Gastroesophageal sphincter (tissue), 4 donors: ENCODE measurements at regions not wholly inside any gene's neighbourhood (a gene's known extent, or its start where the extent isn't known, plus 50 kb on each side); places are given as distances from the start of the nearest gene placed in this dataset.

ENCODE experiments used
- ATAC-seq: fragments of 150-250 bp; one replicate; pipeline ENCODE4 v1.9.1; 2016; ENCODE audit warnings: mild to moderate bottlenecking, moderate library complexity
- H3K27ac ChIP-seq, 4 donors: fragments of 200-600 bp; sonication (generic) in 3 of 4; 1 replicate in 3 of 4; 2 replicates in 1 of 4; pipeline ENCODE4 v1.5.1; 2016 to 2019
- H3K27me3 ChIP-seq: fragments of 200-600 bp; sonication (generic); one replicate; pipeline ENCODE4 v1.5.1; 2019
- H3K36me3 ChIP-seq, 2 donors: fragments of 200-600 bp; sonication (generic); one replicate each; pipeline ENCODE4 v1.5.1; 2019; ENCODE audit warnings: control low read depth in 1 of 2
- H3K4me1 ChIP-seq, 3 donors: fragments of 200-600 bp; sonication (generic); 1 replicate in 2 of 3; 2 replicates in 1 of 3; pipeline ENCODE4 v1.5.1; 2016 to 2019; ENCODE audit warnings: control low read depth in 2 of 3
- H3K4me3 ChIP-seq, 2 donors: fragments of 200-600 bp; sonication (generic); one replicate each; pipeline ENCODE4 v1.5.1; 2019; ENCODE audit warnings: mild to moderate bottlenecking in 1 of 2, moderate library complexity in 1 of 2
- H3K9me3 ChIP-seq, 3 donors: fragments of 200-600 bp; sonication (generic); one replicate each; pipeline ENCODE4 v1.5.1; 2017 to 2019; ENCODE audit warnings: control low read depth in 2 of 3
- CTCF ChIP-seq, 4 experiments: fragments of 200-600 bp in 2 of 4; fragments of 450-650 bp in 2 of 4; sonication (generic) in 1 of 4; IDR thresholded peaks; one replicate each; pipeline ENCODE4 v1.5.1; 2017 to 2019; ENCODE audit warnings: antibody characterized with exemption in 4 of 4, mild to moderate bottlenecking in 2 of 4, moderate library complexity in 2 of 4
- EP300 ChIP-seq: sonication (generic); formaldehyde crosslinking; IDR thresholded peaks from one replicate; pipeline ENCODE4 v1.6.1; 2017; ENCODE audit warnings: antibody characterized with exemption, mild to moderate bottlenecking
- POLR2A ChIP-seq, 2 donors: fragments of 450-650 bp; IDR thresholded peaks; one replicate each; pipeline ENCODE4 v1.6.1; 2017; ENCODE audit warnings: antibody characterized with exemption in 2 of 2, mild to moderate bottlenecking in 2 of 2, moderate library complexity in 1 of 2
- POLR2AphosphoS5 ChIP-seq: sonication (generic); formaldehyde crosslinking; IDR thresholded peaks from one replicate; pipeline ENCODE4 v1.6.1; 2017; ENCODE audit warnings: antibody characterized with exemption
- WGBS, 2 donors: methylation state at CpG; one replicate each; pipeline ENCODE4 v1.1.5; 2018; ENCODE audit warnings: low coverage in 1 of 2; 5-methylcytosine and 5-hydroxymethylcytosine counted together

GRCh38 chr4:20454515-20454914, 202.8 kb downstream of the SLIT2 start:
- ATAC-seq = no peak
- Histone ChIP-seq H3K4me3 (no peak overlapping the region), H3K27me3 (no peaks in the 10 kb centered on the region), H3K36me3 (no peaks in the 10 kb centered on the region), H3K9me3 (no peaks in the 10 kb centered on the region), H3K4me1 (no peaks in the 10 kb centered on the region), H3K27ac (no peak overlapping the region)
- WGBS, 2 donors = 91% methylated on average over 2 of the region's 2 CpGs; no CpG with 5 or more reads in 1 of the 2 donors
- TF ChIP-seq CTCF (IDR thresholded peaks at IDR 0.05) (no peak), POLR2A (IDR thresholded peaks at IDR 0.05) (no peak), EP300 (no peak), POLR2AphosphoS5 (no peak)

DNA sequence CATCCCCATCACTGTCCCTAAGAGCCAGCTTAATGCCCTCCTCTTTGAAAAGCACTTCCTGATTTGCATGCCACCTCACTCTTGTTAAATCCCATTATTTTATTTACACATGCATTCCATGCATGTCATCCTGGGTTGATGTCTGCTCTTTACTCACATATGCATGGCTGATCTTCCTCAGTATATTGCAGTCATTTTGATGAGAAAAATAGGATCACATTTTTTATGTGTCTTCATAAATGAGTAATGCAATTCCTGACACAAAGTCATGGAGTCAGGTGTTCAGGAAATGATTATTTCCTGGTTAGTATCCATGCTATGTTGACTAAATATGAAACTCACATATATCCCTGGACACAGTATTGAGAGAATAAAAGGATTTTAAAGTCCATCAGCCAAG, 204.7 kb downstream of the SLIT2 start:
- ATAC-seq = no peak
- no peaks in the 10 kb centered on the region for H3K4me1 ChIP-seq
- TF ChIP-seq EP300 (no peak), CTCF (IDR thresholded peaks at IDR 0.05) (no peak), POLR2A (IDR thresholded peaks at IDR 0.05) (no peak), POLR2AphosphoS5 (no peak)
- H3K36me3 ChIP-seq = no peaks in the 10 kb centered on the region
- no peak overlapping the region for H3K27ac ChIP-seq
- H3K27me3 ChIP-seq = no peaks in the 10 kb centered on the region
- no peak overlapping the region for H3K4me3 ChIP-seq
- H3K9me3 ChIP-seq = no peaks in the 10 kb centered on the region

DNA sequence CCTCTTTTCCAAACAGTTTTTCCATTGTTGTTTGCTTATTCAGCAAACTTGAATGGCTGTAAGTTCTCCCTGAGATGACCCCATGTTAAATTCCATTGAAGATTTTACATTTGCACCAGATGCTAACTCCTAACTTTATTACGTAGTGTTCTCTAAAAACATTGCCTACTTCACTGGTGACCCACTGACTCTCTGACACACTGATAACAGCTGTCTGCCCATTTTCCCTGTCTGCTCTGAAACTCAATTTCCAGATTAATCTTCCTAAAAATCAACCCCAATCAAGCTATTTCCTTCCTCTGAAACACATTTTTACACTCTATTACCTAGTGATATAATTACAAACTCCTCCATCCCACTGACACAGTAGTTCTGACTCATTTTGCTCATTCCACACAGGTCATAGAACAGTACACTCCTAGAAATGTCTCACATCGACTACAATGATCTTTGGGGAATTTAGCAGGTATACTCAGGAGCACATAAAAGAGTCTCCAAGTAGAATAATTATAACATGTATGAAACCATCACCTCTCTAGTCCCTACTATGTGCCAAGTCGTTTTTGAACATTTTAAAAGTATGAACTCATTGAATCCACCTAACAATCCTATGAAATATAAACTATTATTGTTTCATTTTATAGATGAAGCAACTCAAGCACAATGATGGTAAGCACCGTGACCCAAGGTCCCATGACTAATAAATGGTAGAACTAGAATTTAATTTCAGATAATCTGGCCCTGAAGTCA, 210.9 kb downstream of the SLIT2 start:
- no peak overlapping the region for H3K27ac ChIP-seq
- no peaks in the 10 kb centered on the region for H3K27me3 ChIP-seq
- no peak overlapping the region for H3K4me3 ChIP-seq
- peaks cover 0 to 9% (median 0%) of the 10 kb centered on the region in 3 donors for H3K4me1 ChIP-seq
- H3K9me3 ChIP-seq = no peaks in the 10 kb centered on the region
- no peaks in the 10 kb centered on the region for H3K36me3 ChIP-seq
- no peak for TF ChIP-seq POLR2A (IDR thresholded peaks at IDR 0.05)
- no peak for TF ChIP-seq EP300
- 56 to 59% methylated on average over 4 of the region's 4 CpGs for WGBS, 2 donors
- no peak for ATAC-seq

DNA sequence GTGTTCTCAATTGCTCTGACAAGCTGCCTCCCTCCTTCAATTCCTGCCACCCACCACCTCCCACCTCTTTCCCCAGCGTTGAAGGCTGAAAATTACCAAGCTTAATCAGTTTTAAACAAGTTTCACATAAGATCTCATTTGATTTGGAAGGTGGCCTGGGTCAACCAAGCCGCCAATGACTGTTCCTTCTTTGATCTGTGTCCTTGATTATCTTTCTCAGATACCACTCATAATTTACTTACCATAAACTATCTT, 211.4 kb downstream of the SLIT2 start:
- TF ChIP-seq CTCF (IDR thresholded peaks at IDR 0.05) = no peak

DNA sequence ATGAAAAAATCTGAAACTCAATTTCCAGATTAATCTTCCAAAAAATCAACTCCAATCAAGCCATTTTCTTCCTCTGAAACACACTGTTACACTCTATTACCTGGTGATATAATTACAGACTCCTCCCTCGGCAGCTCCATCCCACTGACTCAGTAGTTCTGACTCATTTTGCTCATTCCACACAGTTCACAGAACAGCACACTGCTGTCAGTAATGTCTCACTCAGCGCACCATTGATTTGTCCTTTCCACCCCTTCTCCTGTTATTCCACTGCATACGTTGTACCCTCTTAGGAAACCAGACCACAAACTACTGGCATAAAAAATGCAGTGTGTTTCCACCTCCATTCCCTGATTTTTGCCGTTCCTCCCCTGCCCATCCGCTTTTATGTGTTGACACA, 212.7 kb downstream of the SLIT2 start:
- TF ChIP-seq POLR2A (IDR thresholded peaks at IDR 0.05) (no peak), EP300 (no peak), CTCF (IDR thresholded peaks at IDR 0.05) (no peak), POLR2AphosphoS5 (no peak)

More for the DNA sequence above, 211.4 kb downstream of the SLIT2 start:
- H3K4me3 ChIP-seq = no peak overlapping the region
- H3K27me3 ChIP-seq = no peaks in the 10 kb centered on the region
- H3K27ac ChIP-seq = no peak overlapping the region
- WGBS, 2 donors = 83 to 84% methylated on average over 2 of the region's 2 CpGs
- H3K9me3 ChIP-seq = no peaks in the 10 kb centered on the region
- H3K36me3 ChIP-seq = no peaks in the 10 kb centered on the region
- ATAC-seq = no peak
- peaks cover 0 to 9% (median 0%) of the 10 kb centered on the region in 3 donors for H3K4me1 ChIP-seq

More for the DNA sequence above, 212.7 kb downstream of the SLIT2 start:
- peaks cover 0 to 9% (median 0%) of the 10 kb centered on the region in 3 donors for H3K4me1 ChIP-seq
- no peaks in the 10 kb centered on the region for H3K27me3 ChIP-seq
- no peaks in the 10 kb centered on the region for H3K9me3 ChIP-seq
- ATAC-seq = no peak
- H3K36me3 ChIP-seq = no peaks in the 10 kb centered on the region
- no peak overlapping the region for H3K27ac ChIP-seq
- WGBS, 2 donors = 71 to 78% methylated on average over 3 to 5 of the region's 5 CpGs
- H3K4me3 ChIP-seq = no peak overlapping the region
